ENCODE measurements at regions not wholly inside any gene's neighbourhood (a gene's known extent, or its start where the extent isn't known, plus 50 kb on each side); places are given as distances from the start of the nearest gene placed in this dataset.

DNA sequence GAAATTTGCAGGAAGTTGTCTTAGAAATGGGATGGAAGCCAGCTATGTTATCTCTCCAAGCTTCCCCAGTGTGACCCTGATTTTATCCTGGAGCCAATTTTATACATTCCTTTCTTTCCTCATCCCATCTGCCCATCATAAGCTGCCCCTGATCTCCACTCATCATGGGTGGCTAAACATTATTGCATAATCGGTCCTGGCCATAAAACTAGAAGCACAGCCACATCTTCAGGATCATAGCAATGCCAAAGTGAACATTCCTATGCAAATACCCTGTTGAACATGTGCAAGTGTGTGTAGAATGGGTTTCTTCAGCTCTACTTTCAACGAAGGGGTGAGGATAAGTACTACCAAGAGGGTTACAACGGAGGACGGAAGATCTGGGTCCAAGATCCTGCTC, 50.6 kb upstream of the COG2 start:
- Histone ChIP-seq H3K4me1 (ENCODE audit: control insufficient read depth in 1 of 2, insufficient read depth in 2 of 2, low read length in 2 of 2) (no peaks in the 10 kb centered on the region), H3K36me3 (ENCODE audit: control insufficient read depth in 1 of 2, insufficient read depth in 2 of 2, low read length in 1 of 2) (no peaks in the 10 kb centered on the region), H3K9me3 (ENCODE audit: control insufficient read depth, low read length) (peaks cover 8% of the 10 kb centered on the region), H3K4me3 (ENCODE audit: low read length in 2 of 2) (no peak overlapping the region), H3K27ac (ENCODE audit: low read depth in 1 of 2, low read length in 2 of 2) (no peak overlapping the region), H3K27me3 (ENCODE audit: control insufficient read depth in 1 of 2, insufficient read depth in 2 of 2, low read length in 1 of 2) (peaks cover 0 to 5% of the 10 kb centered on the region in 2 donors)
- no peak for ATAC-seq (ENCODE audit: low FRiP score)
- DNase-seq = no peak
- intact Hi-C loops (cut with DNase I) = no loop called here
- WGBS, 2 donors = 64 to 75% methylated on average over 4 of the region's 4 CpGs

DNA sequence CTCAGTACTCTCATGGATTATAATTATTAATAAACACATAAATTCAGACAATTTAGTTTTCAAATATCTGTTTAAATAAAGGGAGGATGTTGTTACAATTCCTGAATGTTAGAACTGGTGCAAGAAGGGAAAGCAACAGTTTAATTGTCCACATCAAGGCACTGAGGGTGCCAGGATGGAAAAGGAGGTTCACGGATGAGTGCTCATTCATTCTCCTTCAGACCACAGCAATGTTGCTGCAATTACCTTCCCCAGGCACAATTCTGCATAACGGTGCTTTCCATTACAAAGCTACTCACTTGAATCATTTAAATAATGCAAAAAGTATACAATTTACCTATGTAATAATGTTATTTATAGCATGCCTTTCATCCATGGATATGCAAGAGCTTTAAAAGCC, 52.3 kb upstream of the COG2 start:
- H3K36me3 ChIP-seq (ENCODE audit: control insufficient read depth in 1 of 2, insufficient read depth in 2 of 2, low read length in 1 of 2) = no peaks in the 10 kb centered on the region
- no peak overlapping the region for H3K4me3 ChIP-seq (ENCODE audit: low read length in 2 of 2)
- H3K27me3 ChIP-seq (ENCODE audit: control insufficient read depth in 1 of 2, insufficient read depth in 2 of 2, low read length in 1 of 2) = peaks cover 0 to 5% of the 10 kb centered on the region in 2 donors
- DNase-seq (no peak), ATAC-seq (ENCODE audit: low FRiP score) (no peak)
- WGBS, 2 donors = 30 to 46% methylated on average over 2 of the region's 2 CpGs
- H3K4me1 ChIP-seq (ENCODE audit: control insufficient read depth in 1 of 2, insufficient read depth in 2 of 2, low read length in 2 of 2) = no peaks in the 10 kb centered on the region
- intact Hi-C loops (cut with DNase I) = no loop called here
- no peak overlapping the region for H3K27ac ChIP-seq (ENCODE audit: low read depth in 1 of 2, low read length in 2 of 2)
- H3K9me3 ChIP-seq (ENCODE audit: control insufficient read depth, low read length) = peaks cover 11% of the 10 kb centered on the region

DNA sequence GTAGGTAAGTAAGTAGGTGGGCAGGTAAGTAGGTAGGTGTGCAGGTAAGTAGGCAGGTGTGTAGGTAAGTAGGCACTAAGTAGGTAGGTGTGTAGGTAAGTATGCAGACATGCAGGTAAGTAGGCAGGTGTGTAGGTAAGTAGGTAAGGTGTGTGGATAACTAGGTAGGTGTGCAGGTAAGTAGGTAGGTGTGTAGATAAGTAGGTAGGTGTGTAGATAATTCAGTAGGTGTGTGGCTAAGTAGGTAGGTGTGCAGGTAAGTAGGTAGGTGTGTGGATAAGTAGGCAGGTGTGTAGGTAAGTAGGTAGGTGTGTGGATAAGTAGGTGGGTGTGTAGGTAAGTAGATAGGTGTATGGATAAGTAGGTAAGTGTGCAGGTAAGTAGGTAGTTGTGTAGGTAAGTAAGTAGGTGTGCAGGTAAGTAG, 53.9 kb upstream of the COG2 start:
- peaks cover 11% of the 10 kb centered on the region for H3K9me3 ChIP-seq (ENCODE audit: control insufficient read depth, low read length)
- intact Hi-C loops (cut with DNase I) = no loop called here

DNA sequence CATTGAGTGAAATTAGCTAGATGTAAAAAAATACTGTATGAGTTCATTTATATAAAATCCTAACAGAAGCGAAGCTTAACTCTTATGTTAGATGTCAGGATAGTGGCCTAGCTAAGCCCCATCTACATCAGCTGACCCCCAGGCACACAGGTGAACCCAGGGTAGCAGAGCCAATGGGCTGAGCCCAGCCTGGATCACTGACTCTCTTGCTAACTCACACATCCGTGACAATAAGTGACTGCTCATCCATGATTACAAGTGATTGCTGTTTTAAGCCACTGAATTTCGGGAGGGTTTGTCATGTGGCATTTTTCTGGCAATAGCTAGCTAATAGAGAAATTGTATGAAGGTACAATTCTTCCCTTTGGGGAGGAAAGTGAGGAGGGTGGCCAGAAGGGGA, 55.2 kb upstream of the COG2 start:
- Histone ChIP-seq H3K4me3 (ENCODE audit: low read length in 2 of 2) (no peak overlapping the region), H3K9me3 (ENCODE audit: control insufficient read depth, low read length) (peaks cover 12% of the 10 kb centered on the region), H3K36me3 (ENCODE audit: control insufficient read depth in 1 of 2, insufficient read depth in 2 of 2, low read length in 1 of 2) (no peaks in the 10 kb centered on the region), H3K27me3 (ENCODE audit: control insufficient read depth in 1 of 2, insufficient read depth in 2 of 2, low read length in 1 of 2) (peaks cover 0 to 4% of the 10 kb centered on the region in 2 donors), H3K27ac (ENCODE audit: low read depth in 1 of 2, low read length in 2 of 2) (no peak overlapping the region), H3K4me1 (ENCODE audit: control insufficient read depth in 1 of 2, insufficient read depth in 2 of 2, low read length in 2 of 2) (no peaks in the 10 kb centered on the region)
- no peak for DNase-seq
- ATAC-seq (ENCODE audit: low FRiP score) = no peak
- intact Hi-C loops (cut with DNase I) = no loop called here
- WGBS, 2 donors = 71 to 73% methylated on average over 3 of the region's 3 CpGs

More for the DNA sequence above, 53.9 kb upstream of the COG2 start:
- no peaks in the 10 kb centered on the region for H3K36me3 ChIP-seq (ENCODE audit: control insufficient read depth in 1 of 2, insufficient read depth in 2 of 2, low read length in 1 of 2)
- no peak for DNase-seq
- no peak overlapping the region for H3K4me3 ChIP-seq (ENCODE audit: low read length in 2 of 2)
- ATAC-seq (ENCODE audit: low FRiP score) = no peak
- no peaks in the 10 kb centered on the region for H3K4me1 ChIP-seq (ENCODE audit: control insufficient read depth in 1 of 2, insufficient read depth in 2 of 2, low read length in 2 of 2)
- H3K27me3 ChIP-seq (ENCODE audit: control insufficient read depth in 1 of 2, insufficient read depth in 2 of 2, low read length in 1 of 2) = peaks cover 0 to 5% of the 10 kb centered on the region in 2 donors
- no peak overlapping the region for H3K27ac ChIP-seq (ENCODE audit: low read depth in 1 of 2, low read length in 2 of 2)

DNA sequence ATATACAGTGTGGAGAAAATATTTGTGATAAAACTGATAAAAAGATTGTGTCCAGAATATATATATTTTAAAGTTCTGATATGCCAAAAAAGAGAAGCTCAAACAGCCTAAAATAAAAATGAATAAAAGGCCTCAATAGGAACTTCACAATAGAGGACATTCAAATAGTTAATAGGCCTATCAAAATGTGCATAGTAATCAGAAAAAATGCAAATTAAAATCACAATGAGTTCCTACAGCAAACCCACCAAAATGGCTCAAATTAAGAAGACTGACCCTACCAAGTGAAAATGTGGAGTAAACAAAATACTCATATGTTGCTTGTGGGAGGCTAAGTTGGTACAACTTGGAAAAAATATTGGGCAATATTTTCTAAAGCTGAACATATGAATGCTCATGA, 57.6 kb upstream of the COG2 start:
- intact Hi-C loops (cut with DNase I) = no loop called here
- H3K27ac ChIP-seq (ENCODE audit: low read depth in 1 of 2, low read length in 2 of 2) = no peak overlapping the region

DNA sequence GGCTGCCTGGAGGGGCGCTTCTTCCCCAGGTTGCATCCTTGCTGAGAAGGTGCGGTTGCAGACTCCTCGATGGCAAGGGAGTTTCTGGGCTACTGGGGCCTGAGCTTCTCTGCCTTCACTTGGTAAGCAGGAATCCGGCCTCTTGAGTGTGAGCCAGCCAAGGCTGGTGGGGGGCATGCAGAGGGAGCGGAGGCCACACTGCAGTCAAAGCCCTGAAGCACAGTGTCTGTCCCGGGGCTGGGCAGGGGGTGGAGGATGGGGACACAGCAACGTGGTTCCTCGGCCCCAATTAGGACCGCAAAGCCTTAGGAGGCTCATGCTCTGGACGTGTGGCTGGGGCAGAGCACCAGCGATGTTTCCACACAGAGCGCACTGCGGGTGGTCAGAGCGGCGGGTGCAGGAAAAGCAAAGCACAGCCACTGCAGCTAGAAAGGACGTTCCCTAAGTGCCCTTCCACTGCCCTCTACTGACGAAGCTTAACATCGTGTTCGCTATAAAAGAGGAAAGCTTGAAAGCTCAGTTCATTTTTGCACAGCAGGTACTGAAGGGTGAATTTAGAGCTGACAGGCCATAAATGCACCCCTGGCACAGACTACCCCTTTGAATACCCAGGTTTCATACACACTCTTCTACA, 60.7 kb upstream of the COG2 start:
- DNase-seq (no peak), ATAC-seq (ENCODE audit: low FRiP score) (no peak)
- intact Hi-C loops (cut with DNase I) = no loop called here
- Histone ChIP-seq H3K4me3 (ENCODE audit: low read length in 2 of 2) (no peak overlapping the region), H3K36me3 (ENCODE audit: control insufficient read depth in 1 of 2, insufficient read depth in 2 of 2, low read length in 1 of 2) (no peaks in the 10 kb centered on the region), H3K27me3 (ENCODE audit: control insufficient read depth in 1 of 2, insufficient read depth in 2 of 2, low read length in 1 of 2) (no peaks in the 10 kb centered on the region), H3K9me3 (ENCODE audit: control insufficient read depth, low read length) (peaks cover 9% of the 10 kb centered on the region), H3K4me1 (ENCODE audit: control insufficient read depth in 1 of 2, insufficient read depth in 2 of 2, low read length in 2 of 2) (no peaks in the 10 kb centered on the region), H3K27ac (ENCODE audit: low read depth in 1 of 2, low read length in 2 of 2) (no peak overlapping the region)
- 77 to 85% methylated on average over 19 of the region's 19 CpGs for WGBS, 2 donors

More for the DNA sequence above, 57.6 kb upstream of the COG2 start:
- Histone ChIP-seq H3K4me1 (ENCODE audit: control insufficient read depth in 1 of 2, insufficient read depth in 2 of 2, low read length in 2 of 2) (no peaks in the 10 kb centered on the region), H3K36me3 (ENCODE audit: control insufficient read depth in 1 of 2, insufficient read depth in 2 of 2, low read length in 1 of 2) (no peaks in the 10 kb centered on the region), H3K27me3 (ENCODE audit: control insufficient read depth in 1 of 2, insufficient read depth in 2 of 2, low read length in 1 of 2) (peaks cover 0 to 2% of the 10 kb centered on the region in 2 donors), H3K4me3 (ENCODE audit: low read length in 2 of 2) (no peak overlapping the region), H3K9me3 (ENCODE audit: control insufficient read depth, low read length) (peaks cover 13% of the 10 kb centered on the region)
- DNase-seq = no peak
- ATAC-seq (ENCODE audit: low FRiP score) = no peak

DNA sequence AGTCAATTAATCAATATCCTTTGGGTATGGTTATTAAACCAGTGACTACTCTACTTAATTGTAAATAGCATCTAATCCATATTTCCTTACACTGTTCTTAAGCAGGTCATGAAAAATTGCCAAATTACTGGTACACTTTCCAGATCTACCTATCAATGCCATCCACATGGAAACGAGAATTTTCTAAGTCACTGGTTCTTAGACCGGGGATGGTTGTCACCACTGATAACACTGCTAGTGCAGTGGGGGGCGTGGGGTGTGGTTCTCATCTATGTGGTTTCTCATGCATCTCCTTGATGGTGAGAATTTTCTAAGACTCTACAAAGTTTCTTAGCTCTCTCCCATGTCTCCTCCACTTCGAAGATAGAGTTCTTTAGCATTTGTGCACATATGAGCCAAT, 63.7 kb upstream of the COG2 start:
- intact Hi-C loops (cut with DNase I) = no loop called here
- ATAC-seq (ENCODE audit: low FRiP score) = no peak
- Histone ChIP-seq H3K9me3 (ENCODE audit: control insufficient read depth, low read length) (peaks cover 7% of the 10 kb centered on the region), H3K4me1 (ENCODE audit: control insufficient read depth in 1 of 2, insufficient read depth in 2 of 2, low read length in 2 of 2) (no peaks in the 10 kb centered on the region), H3K4me3 (ENCODE audit: low read length in 2 of 2) (no peak overlapping the region), H3K36me3 (ENCODE audit: control insufficient read depth in 1 of 2, insufficient read depth in 2 of 2, low read length in 1 of 2) (no peaks in the 10 kb centered on the region), H3K27ac (ENCODE audit: low read depth in 1 of 2, low read length in 2 of 2) (no peak overlapping the region), H3K27me3 (ENCODE audit: control insufficient read depth in 1 of 2, insufficient read depth in 2 of 2, low read length in 1 of 2) (no peaks in the 10 kb centered on the region)
- WGBS, 2 donors = 72 to 81% methylated on average over 4 of the region's 4 CpGs
- no peak for DNase-seq

DNA sequence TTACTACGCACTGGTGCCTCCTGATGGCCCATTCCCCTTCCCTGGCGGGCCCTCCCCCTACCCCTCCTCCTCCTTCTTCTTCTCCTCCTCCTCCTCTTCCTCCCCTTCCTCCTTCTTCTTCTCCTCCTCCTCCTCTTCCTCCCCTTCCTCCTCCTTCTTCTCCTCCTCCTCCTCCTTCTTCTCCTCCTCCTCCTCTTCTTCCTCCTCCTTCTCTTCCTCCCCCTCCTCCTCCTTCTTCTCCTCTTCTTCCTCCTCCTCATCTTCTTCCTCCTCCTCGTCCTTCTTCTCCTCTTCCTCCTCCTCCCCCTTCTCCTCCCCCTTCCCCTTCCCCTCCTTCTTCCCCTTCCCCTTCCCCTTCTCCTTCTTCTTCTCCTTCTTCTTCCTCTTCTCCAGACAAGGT, 64.7 kb upstream of the COG2 start:
- intact Hi-C loops (cut with DNase I) = no loop called here
- Histone ChIP-seq H3K4me1 (ENCODE audit: control insufficient read depth in 1 of 2, insufficient read depth in 2 of 2, low read length in 2 of 2) (no peaks in the 10 kb centered on the region), H3K36me3 (ENCODE audit: control insufficient read depth in 1 of 2, insufficient read depth in 2 of 2, low read length in 1 of 2) (no peaks in the 10 kb centered on the region), H3K9me3 (ENCODE audit: control insufficient read depth, low read length) (peaks cover 5% of the 10 kb centered on the region), H3K27ac (ENCODE audit: low read depth in 1 of 2, low read length in 2 of 2) (no peak overlapping the region), H3K27me3 (ENCODE audit: control insufficient read depth in 1 of 2, insufficient read depth in 2 of 2, low read length in 1 of 2) (no peaks in the 10 kb centered on the region), H3K4me3 (ENCODE audit: low read length in 2 of 2) (no peak overlapping the region)
- no peak for ATAC-seq (ENCODE audit: low FRiP score)
- WGBS, 2 donors = 67 to 79% methylated on average over 3 of the region's 3 CpGs
- no peak for DNase-seq

DNA sequence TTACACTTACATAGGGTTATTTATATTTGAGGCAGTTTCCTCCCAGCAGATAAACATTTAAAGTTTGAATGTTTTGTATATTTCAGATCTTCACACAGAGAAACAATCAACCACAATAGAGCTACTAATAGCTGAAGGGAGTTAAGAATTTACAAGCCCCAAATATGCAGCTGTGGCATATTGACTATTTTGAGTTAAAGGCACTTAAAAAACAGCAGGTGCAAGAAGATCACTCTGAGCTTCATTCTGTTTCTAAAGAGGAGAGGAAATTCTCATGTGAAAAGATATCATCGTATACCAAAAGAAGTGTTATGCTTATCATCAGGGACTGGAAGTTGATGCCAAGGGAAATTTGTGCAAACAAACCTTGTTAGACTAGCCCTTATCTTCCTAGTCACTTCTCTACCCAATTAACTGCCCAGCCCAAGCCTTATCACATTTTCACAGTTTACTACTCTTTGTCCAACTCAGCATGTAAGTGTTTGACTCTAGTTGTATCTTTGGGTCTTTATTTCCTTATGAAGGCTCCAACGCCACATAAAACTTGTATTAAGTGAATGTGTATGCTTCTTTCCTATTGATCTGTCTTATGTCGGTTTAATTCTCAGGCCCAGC, 66.3 kb upstream of the COG2 start:
- Histone ChIP-seq H3K4me1 (ENCODE audit: control insufficient read depth in 1 of 2, insufficient read depth in 2 of 2, low read length in 2 of 2) (no peaks in the 10 kb centered on the region), H3K36me3 (ENCODE audit: control insufficient read depth in 1 of 2, insufficient read depth in 2 of 2, low read length in 1 of 2) (no peaks in the 10 kb centered on the region), H3K27me3 (ENCODE audit: control insufficient read depth in 1 of 2, insufficient read depth in 2 of 2, low read length in 1 of 2) (no peaks in the 10 kb centered on the region), H3K9me3 (ENCODE audit: control insufficient read depth, low read length) (no peaks in the 10 kb centered on the region), H3K27ac (ENCODE audit: low read depth in 1 of 2, low read length in 2 of 2) (no peak overlapping the region), H3K4me3 (ENCODE audit: low read length in 2 of 2) (no peak overlapping the region)
- DNase-seq (no peak), ATAC-seq (ENCODE audit: low FRiP score) (no peak)
- intact Hi-C loops (cut with DNase I) = no loop called here
- WGBS, 2 donors = 75 to 79% methylated on average over 3 of the region's 3 CpGs
